ENCODE measurements at regions not wholly inside any gene's neighbourhood (a gene's known extent, or its start where the extent isn't known, plus 50 kb on each side); places are given as distances from the start of the nearest gene placed in this dataset.

- Mint-ChIP-seq H3K4me1 (ENCODE audit: low read depth, unreplicated experiment) (no peaks in the 10 kb centered on the region), H3K36me3 (ENCODE audit: insufficient read depth, unreplicated experiment) (no peaks in the 10 kb centered on the region), H3K27me3 (ENCODE audit: unreplicated experiment) (no peaks in the 10 kb centered on the region), H3K4me3 (ENCODE audit: low read depth, unreplicated experiment) (no peak overlapping the region), H3K27ac (ENCODE audit: unreplicated experiment) (no peak overlapping the region), H3K9me3 (ENCODE audit: low read depth, unreplicated experiment) (no peaks in the 10 kb centered on the region)
- no peak for DNase-seq
- TF ChIP-seq CTCF (IDR thresholded peaks at IDR 0.05; ENCODE audit: unreplicated experiment), result no peak
- CTCF ChIA-PET, result no interaction called here
- no TSS peak for BruUV-seq (replicated peaks)
- intact Hi-C loops (cut with micrococcal nuclease; ENCODE audit: unreplicated experiment), result no loop called here
Measured at GRCh38 chr11:42571131-42571877, 740.5 kb upstream of the API5 start.

GRCh38 chr11:42571878-42572610 is 739.8 kb upstream of the API5 start:
- Mint-ChIP-seq H3K4me3 (ENCODE audit: low read depth, unreplicated experiment) (no peak overlapping the region), H3K4me1 (ENCODE audit: low read depth, unreplicated experiment) (no peaks in the 10 kb centered on the region), H3K36me3 (ENCODE audit: insufficient read depth, unreplicated experiment) (no peaks in the 10 kb centered on the region), H3K27ac (ENCODE audit: unreplicated experiment) (no peak overlapping the region), H3K9me3 (ENCODE audit: low read depth, unreplicated experiment) (no peaks in the 10 kb centered on the region), H3K27me3 (ENCODE audit: unreplicated experiment) (no peaks in the 10 kb centered on the region)
- intact Hi-C loops (cut with micrococcal nuclease; ENCODE audit: unreplicated experiment), result no loop called here
- no peak for DNase-seq
- no peak for TF ChIP-seq CTCF (IDR thresholded peaks at IDR 0.05; ENCODE audit: unreplicated experiment)
- CTCF ChIA-PET, result no interaction called here
- no TSS peak for BruUV-seq (replicated peaks)

- CTCF ChIA-PET, result no interaction called here
- BruUV-seq (replicated peaks), result no TSS peak
- Mint-ChIP-seq H3K27ac (ENCODE audit: unreplicated experiment) (no peak overlapping the region), H3K4me3 (ENCODE audit: low read depth, unreplicated experiment) (no peak overlapping the region), H3K9me3 (ENCODE audit: low read depth, unreplicated experiment) (peaks cover 7% of the 10 kb centered on the region), H3K4me1 (ENCODE audit: low read depth, unreplicated experiment) (no peaks in the 10 kb centered on the region), H3K36me3 (ENCODE audit: insufficient read depth, unreplicated experiment) (no peaks in the 10 kb centered on the region), H3K27me3 (ENCODE audit: unreplicated experiment) (no peaks in the 10 kb centered on the region)
- intact Hi-C loops (cut with micrococcal nuclease; ENCODE audit: unreplicated experiment), result no loop called here
- no peak for TF ChIP-seq CTCF (IDR thresholded peaks at IDR 0.05; ENCODE audit: unreplicated experiment)
- no peak for DNase-seq
Measured at GRCh38 chr11:42576318-42576717, 735.5 kb upstream of the API5 start.

GRCh38 chr11:42589286-42589685 is 722.5 kb upstream of the API5 start:
- no peak overlapping the region for H3K27ac Mint-ChIP-seq (ENCODE audit: unreplicated experiment)
- BruUV-seq (replicated peaks), result no TSS peak
- intact Hi-C loops (cut with micrococcal nuclease; ENCODE audit: unreplicated experiment), result no loop called here
- no peaks in the 10 kb centered on the region for H3K27me3 Mint-ChIP-seq (ENCODE audit: unreplicated experiment)
- no peaks in the 10 kb centered on the region for H3K36me3 Mint-ChIP-seq (ENCODE audit: insufficient read depth, unreplicated experiment)
- H3K9me3 Mint-ChIP-seq (ENCODE audit: low read depth, unreplicated experiment), result peaks cover 9% of the 10 kb centered on the region
- H3K4me3 Mint-ChIP-seq (ENCODE audit: low read depth, unreplicated experiment), result no peak overlapping the region
- no peaks in the 10 kb centered on the region for H3K4me1 Mint-ChIP-seq (ENCODE audit: low read depth, unreplicated experiment)
- TF ChIP-seq CTCF (IDR thresholded peaks at IDR 0.05; ENCODE audit: unreplicated experiment), result no peak
- CTCF ChIA-PET, result no interaction called here
- no peak for DNase-seq
